Tibial nerve (tissue), 4 donors: ENCODE measurements at regions not wholly inside any gene's neighbourhood (a gene's known extent, or its start where the extent isn't known, plus 50 kb on each side); places are given as distances from the start of the nearest gene placed in this dataset.

Experiments used
- EP300 ChIP-seq, 2 donors: sonication (generic); formaldehyde crosslinking; IDR thresholded peaks; one replicate each; pipeline ENCODE4 v1.6.1; 2017; ENCODE audit warnings: antibody characterized with exemption in 2 of 2, mild to moderate bottlenecking in 1 of 2
- POLR2A ChIP-seq, 2 donors: fragments of 450-650 bp; IDR thresholded peaks; one replicate each; pipeline ENCODE4 v1.6.1; 2017; ENCODE audit warnings: antibody characterized with exemption in 2 of 2, mild to moderate bottlenecking in 2 of 2, moderate library complexity in 2 of 2
- TF ChIP-seq, protein P1 (sequence below), 5 experiments: fragments of 200-600 bp in 3 of 5; fragments of 450-650 bp in 2 of 5; sonication (generic) in 3 of 5; IDR thresholded peaks; one replicate each; pipeline ENCODE4 v1.5.1; 2016 to 2019; ENCODE audit warnings: antibody characterized with exemption in 5 of 5, mild to moderate bottlenecking in 3 of 5, moderate library complexity in 2 of 5

- TF ChIP-seq, protein P1, sequence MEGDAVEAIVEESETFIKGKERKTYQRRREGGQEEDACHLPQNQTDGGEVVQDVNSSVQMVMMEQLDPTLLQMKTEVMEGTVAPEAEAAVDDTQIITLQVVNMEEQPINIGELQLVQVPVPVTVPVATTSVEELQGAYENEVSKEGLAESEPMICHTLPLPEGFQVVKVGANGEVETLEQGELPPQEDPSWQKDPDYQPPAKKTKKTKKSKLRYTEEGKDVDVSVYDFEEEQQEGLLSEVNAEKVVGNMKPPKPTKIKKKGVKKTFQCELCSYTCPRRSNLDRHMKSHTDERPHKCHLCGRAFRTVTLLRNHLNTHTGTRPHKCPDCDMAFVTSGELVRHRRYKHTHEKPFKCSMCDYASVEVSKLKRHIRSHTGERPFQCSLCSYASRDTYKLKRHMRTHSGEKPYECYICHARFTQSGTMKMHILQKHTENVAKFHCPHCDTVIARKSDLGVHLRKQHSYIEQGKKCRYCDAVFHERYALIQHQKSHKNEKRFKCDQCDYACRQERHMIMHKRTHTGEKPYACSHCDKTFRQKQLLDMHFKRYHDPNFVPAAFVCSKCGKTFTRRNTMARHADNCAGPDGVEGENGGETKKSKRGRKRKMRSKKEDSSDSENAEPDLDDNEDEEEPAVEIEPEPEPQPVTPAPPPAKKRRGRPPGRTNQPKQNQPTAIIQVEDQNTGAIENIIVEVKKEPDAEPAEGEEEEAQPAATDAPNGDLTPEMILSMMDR (IDR thresholded peaks at IDR 0.05), result no peak
- TF ChIP-seq POLR2A (IDR thresholded peaks at IDR 0.05) (no peak), EP300 (IDR thresholded peaks at IDR 0.05) (no peak)
Observed at GRCh38 chr15:85941186-85941855, 138.3 kb upstream of the AGBL1 start.
